ENCODE measurements at regions not wholly inside any gene's neighbourhood (a gene's known extent, or its start where the extent isn't known, plus 50 kb on each side); places are given as distances from the start of the nearest gene placed in this dataset.
"Not testable (repeated sequence)": the region's sequence is repeated elsewhere in the genome, so short reads cannot be mapped to it uniquely, and the experiment has no call there.

GRCh38 chr10:63675171-63675570 lies 154.0 kb downstream of the REEP3 start:
- H3K4me3 Mint-ChIP-seq: no peak overlapping the region
- H3K36me3 Mint-ChIP-seq (ENCODE audit: insufficient read depth in 2 of 2): no peaks in the 10 kb centered on the region
- H3K27me3 Mint-ChIP-seq (ENCODE audit: low read depth): peaks cover 28% of the 10 kb centered on the region
- no peaks in the 10 kb centered on the region for H3K9me3 Mint-ChIP-seq
- no peak for ATAC-seq (replicated peaks in 1 of 2)
- DNase-seq: no peak
- H3K27ac Mint-ChIP-seq: no peak overlapping the region
- peaks cover 11% of the 10 kb centered on the region for H3K4me1 Mint-ChIP-seq (ENCODE audit: low read depth)

- Mint-ChIP-seq H3K4me3 (no peak overlapping the region), H3K27me3 (ENCODE audit: low read depth) (peaks cover 10% of the 10 kb centered on the region), H3K9me3 (no peaks in the 10 kb centered on the region), H3K27ac (no peak overlapping the region), H3K36me3 (ENCODE audit: insufficient read depth in 2 of 2) (peaks cover 0 to 3% of the 10 kb centered on the region in 2 donors), H3K4me1 (ENCODE audit: low read depth) (peaks cover under 1% of the 10 kb centered on the region)
- ATAC-seq (replicated peaks in 1 of 2): no peak
- no peak for DNase-seq
Observed at GRCh38 chr10:63677001-63677400, 155.8 kb downstream of the REEP3 start.

GRCh38 chr10:63680545-63680944 lies 159.3 kb downstream of the REEP3 start:
- ATAC-seq (replicated peaks in 1 of 2); H3K9me3 Mint-ChIP-seq; H3K27ac Mint-ChIP-seq; H3K4me3 Mint-ChIP-seq; H3K36me3 Mint-ChIP-seq (ENCODE audit: insufficient read depth in 2 of 2); DNase-seq: not testable (repeated sequence)
- Mint-ChIP-seq H3K4me1 (ENCODE audit: low read depth) (peaks cover 13% of the 10 kb centered on the region), H3K27me3 (ENCODE audit: low read depth) (peaks cover 19% of the 10 kb centered on the region)

- Mint-ChIP-seq H3K27me3 (ENCODE audit: low read depth) (peaks cover 23% of the 10 kb centered on the region), H3K27ac (no peak overlapping the region), H3K4me3 (no peak overlapping the region), H3K9me3 (no peaks in the 10 kb centered on the region), H3K36me3 (ENCODE audit: insufficient read depth in 2 of 2) (peaks cover 0 to 3% of the 10 kb centered on the region in 2 donors), H3K4me1 (ENCODE audit: low read depth) (peaks cover 13% of the 10 kb centered on the region)
- DNase-seq (no peak), ATAC-seq (replicated peaks in 1 of 2) (peak in 1 of 2 donors; percentile 59)
Observed at GRCh38 chr10:63681993-63682697, 160.9 kb downstream of the REEP3 start.

- not testable (repeated sequence) for ATAC-seq (replicated peaks in 1 of 2); DNase-seq; H3K9me3 Mint-ChIP-seq; H3K36me3 Mint-ChIP-seq (ENCODE audit: insufficient read depth in 2 of 2); H3K27ac Mint-ChIP-seq; H3K4me3 Mint-ChIP-seq
- Mint-ChIP-seq H3K27me3 (ENCODE audit: low read depth) (peaks cover 28% of the 10 kb centered on the region), H3K4me1 (ENCODE audit: low read depth) (peaks cover 13% of the 10 kb centered on the region)
Observed at GRCh38 chr10:63682698-63683052, 161.5 kb downstream of the REEP3 start.

- peak in 1 of 2 donors; percentile 33 for ATAC-seq (replicated peaks in 1 of 2)
Observed at GRCh38 chr10:63683223-63683622, 162.0 kb downstream of the REEP3 start.

GRCh38 chr10:63683686-63684085 lies 162.5 kb downstream of the REEP3 start:
- no peak overlapping the region for H3K27ac Mint-ChIP-seq
- DNase-seq (no peak), ATAC-seq (replicated peaks in 1 of 2) (no peak)
- peaks cover 0 to 3% of the 10 kb centered on the region in 2 donors for H3K36me3 Mint-ChIP-seq (ENCODE audit: insufficient read depth in 2 of 2)
- no peaks in the 10 kb centered on the region for H3K9me3 Mint-ChIP-seq
- H3K4me3 Mint-ChIP-seq: no peak overlapping the region
- H3K4me1 Mint-ChIP-seq (ENCODE audit: low read depth): peaks cover 13% of the 10 kb centered on the region
- H3K27me3 Mint-ChIP-seq (ENCODE audit: low read depth): peaks cover 34% of the 10 kb centered on the region

More at GRCh38 chr10:63683223-63683622, 162.0 kb downstream of the REEP3 start:
- no peak overlapping the region for H3K27ac Mint-ChIP-seq
- peaks cover 13% of the 10 kb centered on the region for H3K4me1 Mint-ChIP-seq (ENCODE audit: low read depth)
- DNase-seq: no peak
- peaks cover 0 to 3% of the 10 kb centered on the region in 2 donors for H3K36me3 Mint-ChIP-seq (ENCODE audit: insufficient read depth in 2 of 2)
- H3K27me3 Mint-ChIP-seq (ENCODE audit: low read depth): peaks cover 34% of the 10 kb centered on the region
- H3K9me3 Mint-ChIP-seq: no peaks in the 10 kb centered on the region
- no peak overlapping the region for H3K4me3 Mint-ChIP-seq

GRCh38 chr10:63684257-63684936 lies 163.2 kb downstream of the REEP3 start:
- H3K36me3 Mint-ChIP-seq (ENCODE audit: insufficient read depth in 2 of 2): peaks cover 0 to 3% of the 10 kb centered on the region in 2 donors
- H3K4me1 Mint-ChIP-seq (ENCODE audit: low read depth): peaks cover 13% of the 10 kb centered on the region
- peaks cover 34% of the 10 kb centered on the region for H3K27me3 Mint-ChIP-seq (ENCODE audit: low read depth)
- no peaks in the 10 kb centered on the region for H3K9me3 Mint-ChIP-seq
- no peak overlapping the region for H3K27ac Mint-ChIP-seq
- DNase-seq (no peak), ATAC-seq (replicated peaks in 1 of 2) (no peak)
- no peak overlapping the region for H3K4me3 Mint-ChIP-seq

GRCh38 chr10:63689768-63690167 lies 168.6 kb downstream of the REEP3 start:
- no peaks in the 10 kb centered on the region for H3K4me1 Mint-ChIP-seq (ENCODE audit: low read depth)
- H3K36me3 Mint-ChIP-seq (ENCODE audit: insufficient read depth in 2 of 2): peaks cover 0 to 3% of the 10 kb centered on the region in 2 donors
- ATAC-seq (replicated peaks in 1 of 2): no peak

GRCh38 chr10:63692220-63692896 lies 171.2 kb downstream of the REEP3 start:
- no peaks in the 10 kb centered on the region for H3K9me3 Mint-ChIP-seq
- peaks cover 14% of the 10 kb centered on the region for H3K27me3 Mint-ChIP-seq (ENCODE audit: low read depth)
- ATAC-seq (replicated peaks in 1 of 2) (no peak), DNase-seq (no peak)
- no peaks in the 10 kb centered on the region for H3K4me1 Mint-ChIP-seq (ENCODE audit: low read depth)
- no peak overlapping the region for H3K4me3 Mint-ChIP-seq
- no peak overlapping the region for H3K27ac Mint-ChIP-seq
- H3K36me3 Mint-ChIP-seq (ENCODE audit: insufficient read depth in 2 of 2): peaks cover 0 to 3% of the 10 kb centered on the region in 2 donors

More at GRCh38 chr10:63689768-63690167, 168.6 kb downstream of the REEP3 start:
- no peak for DNase-seq
- H3K9me3 Mint-ChIP-seq: no peaks in the 10 kb centered on the region
- peaks cover 22% of the 10 kb centered on the region for H3K27me3 Mint-ChIP-seq (ENCODE audit: low read depth)
- no peak overlapping the region for H3K27ac Mint-ChIP-seq
- no peak overlapping the region for H3K4me3 Mint-ChIP-seq

- DNase-seq; H3K4me1 Mint-ChIP-seq (ENCODE audit: low read depth); H3K27ac Mint-ChIP-seq; ATAC-seq (replicated peaks in 1 of 2); H3K4me3 Mint-ChIP-seq; H3K9me3 Mint-ChIP-seq; H3K36me3 Mint-ChIP-seq (ENCODE audit: insufficient read depth in 2 of 2); H3K27me3 Mint-ChIP-seq (ENCODE audit: low read depth): not testable (repeated sequence)
Observed at GRCh38 chr10:63693021-63693420, 171.8 kb downstream of the REEP3 start.

GRCh38 chr10:63696205-63696604 lies 175.0 kb downstream of the REEP3 start:
- H3K27me3 Mint-ChIP-seq (ENCODE audit: low read depth): peaks cover 11% of the 10 kb centered on the region
- H3K36me3 Mint-ChIP-seq (ENCODE audit: insufficient read depth in 2 of 2): peaks cover 0 to 3% of the 10 kb centered on the region in 2 donors
- ATAC-seq (replicated peaks in 1 of 2) (no peak), DNase-seq (no peak)
- no peaks in the 10 kb centered on the region for H3K9me3 Mint-ChIP-seq
- no peak overlapping the region for H3K27ac Mint-ChIP-seq
- H3K4me3 Mint-ChIP-seq: no peak overlapping the region
- peaks cover 29% of the 10 kb centered on the region for H3K4me1 Mint-ChIP-seq (ENCODE audit: low read depth)
